GM10266 (cell line): ENCODE measurements at regions not wholly inside any gene's neighbourhood (a gene's known extent, or its start where the extent isn't known, plus 50 kb on each side); places are given as distances from the start of the nearest gene placed in this dataset.
A peak's percentile ranks its signal among the peaks of the same experiment; 100 is the strongest.

Experiments used
- DNase-seq: peaks from one replicate; pipeline ENCODE4 v3.0.0; 2012; ENCODE audit errors: extremely low spot score
- TF ChIP-seq, protein P1 (sequence below): IDR thresholded peaks from 2 replicates; pipeline ENCODE4 v1.5.1; 2012; ENCODE audit warnings: mild to moderate bottlenecking, low read depth; ENCODE audit not compliant: control insufficient read depth, insufficient read depth; ENCODE audit errors: missing control alignments

- DNase-seq = no peak
- TF ChIP-seq, protein P1, sequence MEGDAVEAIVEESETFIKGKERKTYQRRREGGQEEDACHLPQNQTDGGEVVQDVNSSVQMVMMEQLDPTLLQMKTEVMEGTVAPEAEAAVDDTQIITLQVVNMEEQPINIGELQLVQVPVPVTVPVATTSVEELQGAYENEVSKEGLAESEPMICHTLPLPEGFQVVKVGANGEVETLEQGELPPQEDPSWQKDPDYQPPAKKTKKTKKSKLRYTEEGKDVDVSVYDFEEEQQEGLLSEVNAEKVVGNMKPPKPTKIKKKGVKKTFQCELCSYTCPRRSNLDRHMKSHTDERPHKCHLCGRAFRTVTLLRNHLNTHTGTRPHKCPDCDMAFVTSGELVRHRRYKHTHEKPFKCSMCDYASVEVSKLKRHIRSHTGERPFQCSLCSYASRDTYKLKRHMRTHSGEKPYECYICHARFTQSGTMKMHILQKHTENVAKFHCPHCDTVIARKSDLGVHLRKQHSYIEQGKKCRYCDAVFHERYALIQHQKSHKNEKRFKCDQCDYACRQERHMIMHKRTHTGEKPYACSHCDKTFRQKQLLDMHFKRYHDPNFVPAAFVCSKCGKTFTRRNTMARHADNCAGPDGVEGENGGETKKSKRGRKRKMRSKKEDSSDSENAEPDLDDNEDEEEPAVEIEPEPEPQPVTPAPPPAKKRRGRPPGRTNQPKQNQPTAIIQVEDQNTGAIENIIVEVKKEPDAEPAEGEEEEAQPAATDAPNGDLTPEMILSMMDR = no peak
These were observed 59.6 kb downstream of the C3orf38 start for GRCh38 chr3:88209356-88209755.

GRCh38 chr3:88211096-88211890 is 61.5 kb downstream of the C3orf38 start:
- DNase-seq = no peak
- TF ChIP-seq, protein P1 = no peak

DNA sequence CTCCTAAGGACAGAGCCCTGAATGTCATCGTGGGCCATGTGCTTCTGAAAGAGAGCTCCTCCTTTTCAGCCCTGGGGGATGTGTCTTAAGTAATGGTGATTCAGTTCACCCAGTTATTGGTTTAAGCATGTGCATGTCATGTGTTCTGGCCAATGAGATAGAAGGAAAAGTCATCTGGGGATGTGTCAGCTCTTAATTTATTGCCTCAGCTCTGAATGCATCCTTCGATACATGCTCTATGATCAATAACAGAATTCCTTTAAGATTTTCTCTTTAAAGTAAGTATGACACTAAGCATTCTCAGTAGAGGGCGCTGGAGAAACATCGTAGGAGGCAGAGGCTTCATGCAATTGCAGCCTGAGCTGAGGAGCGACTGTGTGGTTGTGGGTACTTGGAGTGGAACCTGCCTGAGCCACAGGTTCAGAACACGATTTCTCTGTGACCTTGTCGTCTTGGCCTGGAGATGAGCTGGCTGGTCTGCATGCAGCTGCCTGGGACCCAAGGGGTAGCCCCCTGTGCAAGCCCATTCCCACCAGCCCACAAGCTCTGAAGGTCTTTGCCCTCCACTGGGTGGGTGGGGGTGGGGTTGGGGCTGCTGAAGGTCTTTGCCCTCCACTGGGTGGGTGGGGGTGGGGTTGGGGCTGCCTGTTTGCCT is 69.5 kb downstream of the C3orf38 start:
- TF ChIP-seq, protein P1 = peak; percentile 55
- peak; percentile 54 for DNase-seq

DNA sequence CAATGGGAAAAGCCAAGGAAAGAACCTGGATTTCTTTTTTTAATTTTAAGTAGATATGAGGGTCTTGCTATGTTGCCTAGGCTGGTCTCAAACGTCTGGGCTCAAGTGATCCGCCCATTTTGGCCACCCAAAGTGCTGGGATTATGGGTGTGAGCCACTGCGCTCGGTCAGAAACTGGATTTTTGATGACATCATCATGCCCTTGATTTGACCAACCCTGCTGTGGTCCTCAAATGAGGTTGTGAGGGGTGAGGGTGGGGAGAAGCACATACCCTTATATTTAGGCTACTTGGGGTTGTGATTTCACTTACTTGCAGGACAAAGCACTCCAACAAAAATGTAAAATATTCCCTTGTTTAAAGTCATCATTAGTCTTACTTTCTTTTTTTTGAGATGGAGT is 70.4 kb downstream of the C3orf38 start:
- DNase-seq = no peak
- TF ChIP-seq, protein P1 = no peak

GRCh38 chr3:88221726-88222125 is 72.0 kb downstream of the C3orf38 start:
- no peak for DNase-seq

GRCh38 chr3:88222343-88222742 is 72.6 kb downstream of the C3orf38 start:
- no peak for DNase-seq
- TF ChIP-seq, protein P1 = no peak

More at GRCh38 chr3:88221726-88222125, 72.0 kb downstream of the C3orf38 start:
- TF ChIP-seq, protein P1 = no peak
